ENCODE measurements at regions not wholly inside any gene's neighbourhood (a gene's known extent, or its start where the extent isn't known, plus 50 kb on each side); places are given as distances from the start of the nearest gene placed in this dataset.
"Not testable (repeated sequence)": the region's sequence is repeated elsewhere in the genome, so short reads cannot be mapped to it uniquely, and the experiment has no call there.

GRCh38 chr2:11949732-11950523 lies 203.5 kb downstream of the LPIN1 start:
- intact Hi-C loops (cut with DNase I), result no loop called here
- DNase-seq, result no peak

- no peak for DNase-seq
Observed at GRCh38 chr2:11950896-11951295, 204.5 kb downstream of the LPIN1 start.

GRCh38 chr2:11951492-11951891 lies 205.1 kb downstream of the LPIN1 start:
- intact Hi-C loops (cut with DNase I); DNase-seq: not testable (repeated sequence)

More at GRCh38 chr2:11950896-11951295, 204.5 kb downstream of the LPIN1 start:
- intact Hi-C loops (cut with DNase I), result no loop called here

- intact Hi-C loops (cut with DNase I), result no loop called here
Observed at GRCh38 chr2:11953258-11953657, 206.8 kb downstream of the LPIN1 start.

GRCh38 chr2:11955314-11955713 lies 208.9 kb downstream of the LPIN1 start:
- DNase-seq, result no peak
- intact Hi-C loops (cut with DNase I), result no loop called here

More at GRCh38 chr2:11953258-11953657, 206.8 kb downstream of the LPIN1 start:
- no peak for DNase-seq

GRCh38 chr2:11955884-11956291 lies 209.5 kb downstream of the LPIN1 start:
- DNase-seq, result no peak
- intact Hi-C loops (cut with DNase I), result no loop called here

GRCh38 chr2:11962707-11963328 lies 216.4 kb downstream of the LPIN1 start:
- no peak for DNase-seq
- intact Hi-C loops (cut with DNase I), result no loop called here

- DNase-seq, result no peak
- intact Hi-C loops (cut with DNase I), result no loop called here
Observed at GRCh38 chr2:11963966-11964365, 217.5 kb downstream of the LPIN1 start.

GRCh38 chr2:11967946-11968465 lies 221.6 kb downstream of the LPIN1 start:
- intact Hi-C loops (cut with DNase I), result no loop called here

GRCh38 chr2:11968521-11968920 lies 222.1 kb downstream of the LPIN1 start:
- intact Hi-C loops (cut with DNase I), result no loop called here
- DNase-seq, result no peak

More at GRCh38 chr2:11967946-11968465, 221.6 kb downstream of the LPIN1 start:
- DNase-seq, result no peak

GRCh38 chr2:11969774-11970173 lies 223.3 kb downstream of the LPIN1 start:
- DNase-seq, result no peak
- intact Hi-C loops (cut with DNase I), result no loop called here

GRCh38 chr2:11974573-11974972 lies 228.1 kb downstream of the LPIN1 start:
- intact Hi-C loops (cut with DNase I), result no loop called here
- no peak for DNase-seq

- no peak for DNase-seq
- intact Hi-C loops (cut with DNase I), result no loop called here
Observed at GRCh38 chr2:11975373-11975772, 228.9 kb downstream of the LPIN1 start.

- intact Hi-C loops (cut with DNase I), result no loop called here
- DNase-seq, result no peak
Observed at GRCh38 chr2:11976073-11976472, 229.6 kb downstream of the LPIN1 start.

- intact Hi-C loops (cut with DNase I), result no loop called here
Observed at GRCh38 chr2:11977766-11978524, 231.5 kb downstream of the LPIN1 start.

GRCh38 chr2:11980809-11981208 lies 234.4 kb downstream of the LPIN1 start:
- intact Hi-C loops (cut with DNase I), result no loop called here
- no peak for DNase-seq

More at GRCh38 chr2:11977766-11978524, 231.5 kb downstream of the LPIN1 start:
- DNase-seq, result no peak

- intact Hi-C loops (cut with DNase I), result no loop called here
- DNase-seq, result no peak
Observed at GRCh38 chr2:11983401-11983800, 237.0 kb downstream of the LPIN1 start.

GRCh38 chr2:11983870-11984269 lies 237.4 kb downstream of the LPIN1 start:
- intact Hi-C loops (cut with DNase I), result no loop called here
- DNase-seq, result no peak

GRCh38 chr2:11984316-11985158 lies 238.1 kb downstream of the LPIN1 start:
- no peak for DNase-seq
- intact Hi-C loops (cut with DNase I), result no loop called here
